GM12878 (cell line): ENCODE measurements at regions not wholly inside any gene's neighbourhood (a gene's known extent, or its start where the extent isn't known, plus 50 kb on each side); places are given as distances from the start of the nearest gene placed in this dataset.

Experiments
- ATAC-seq: fragments of 200-7000 bp; cut with Tn5 transposase; 3 replicates; pipeline ENCODE4 v1.9.1; 2020; ENCODE audit warnings: mild to moderate bottlenecking, moderate library complexity
- BruUV-seq: library from RNA; stranded (reverse); fragments of 400-500 nt; replicated peaks from 2 replicates; lab custom pipeline; 2021; lab: Mats Ljungman, UMichigan
- CTCF ChIA-PET: fragments of 300-600 bp; sonication (Branson Sonifier 250); formaldehyde crosslinking; extraction: SDS; loops from one replicate; lab custom pipeline; 2021; ENCODE audit warnings: inconsistent platforms; lab: Yijun Ruan, JAX
- POLR2A ChIA-PET: fragments of 350-600 bp; formaldehyde crosslinking; extraction: SDS; loops from one replicate; lab custom pipeline; 2021; ENCODE audit warnings: inconsistent platforms; lab: Charles Lee
- RAD21 ChIA-PET: fragments of 300-600 bp; sonication (Branson Sonifier 250); formaldehyde crosslinking; loops from one replicate; lab custom pipeline; 2023; ENCODE audit warnings: antibody characterized with exemption; ENCODE audit not compliant: unreplicated experiment; lab: Charles Lee
- SMC1A ChIA-PET: fragments of 300-600 bp; sonication (Branson Sonifier 250); formaldehyde crosslinking; loops from one replicate; lab custom pipeline; 2023; ENCODE audit not compliant: unreplicated experiment, uncharacterized antibody; lab: Charles Lee
- DNase-seq: peaks from one replicate; pipeline ENCODE4 v3.0.0-alpha.2; 2011; ENCODE audit warnings: low read depth, low spot score
- FAIRE-seq: peaks from 3 replicates; lab custom pipeline; 2011; peaks lifted over from hg19 to GRCh38; lab: Jason Lieb, UNC
- H2AFZ ChIP-seq: 2 replicates; pipeline ENCODE4 v1.6.0; 2011; ENCODE audit warnings: low read depth, low read length, control low read depth; ENCODE audit not compliant: control insufficient read depth
- H3K27ac ChIP-seq: 2 replicates; pipeline ENCODE4 v1.5.1; 2011; ENCODE audit warnings: control low read depth; ENCODE audit not compliant: control insufficient read depth, insufficient read depth
- H3K27me3 ChIP-seq, 2 experiments: replicated peaks in 1 of 2; 2 replicates each; pipeline versions ENCODE4 v1.6.0 to v1.6.1; 2011; ENCODE audit warnings: low read length in 1 of 2; ENCODE audit not compliant: control insufficient read depth in 2 of 2, insufficient read depth in 2 of 2
- H3K36me3 ChIP-seq, 2 experiments: 2 replicates each; pipeline ENCODE4 v1.5.1; 2011; ENCODE audit warnings: low read length in 1 of 2; ENCODE audit not compliant: control insufficient read depth in 2 of 2, insufficient read depth in 2 of 2
- H3K4me1 ChIP-seq: 2 replicates; pipeline ENCODE4 v1.6.1; 2011; ENCODE audit warnings: mild to moderate bottlenecking, low read length, moderate library complexity, mixed read lengths; ENCODE audit not compliant: control insufficient read depth, insufficient read depth
- H3K4me2 ChIP-seq: 2 replicates; pipeline ENCODE4 v1.6.0; 2011; ENCODE audit warnings: control low read depth; ENCODE audit not compliant: control insufficient read depth, insufficient read depth
- H3K4me3 ChIP-seq: fragments of 200-600 bp; sonication (generic); 2 replicates; pipeline ENCODE4 v1.5.1; 2016
- H3K79me2 ChIP-seq: 2 replicates; pipeline ENCODE4 v1.6.0; 2011; ENCODE audit warnings: low read length; ENCODE audit not compliant: control insufficient read depth, insufficient read depth
- H3K9ac ChIP-seq: 2 replicates; pipeline ENCODE4 v1.8.0; 2011; ENCODE audit warnings: low read length, control low read depth, mixed read lengths; ENCODE audit not compliant: control insufficient read depth, insufficient read depth
- H3K9me3 ChIP-seq: replicated peaks from 3 replicates; pipeline ENCODE4 v1.5.1; 2011; ENCODE audit warnings: mild to moderate bottlenecking, low read length; ENCODE audit not compliant: control insufficient read depth, insufficient read depth
- H4K20me1 ChIP-seq: 2 replicates; pipeline ENCODE4 v1.6.0; 2011; ENCODE audit not compliant: control insufficient read depth, insufficient read depth
- CREM ChIP-seq: IDR thresholded peaks from 2 replicates; pipeline ENCODE4 v1.6.1; 2014; ENCODE audit warnings: antibody characterized with exemption, low read depth
- MEF2B ChIP-seq: fragments of 450-650 bp; IDR thresholded peaks from 2 replicates; pipeline ENCODE4 v1.6.1; 2018; ENCODE audit warnings: mild to moderate bottlenecking, moderate library complexity; ENCODE audit not compliant: partially characterized antibody, poor library complexity, severe bottlenecking
- RCOR1 ChIP-seq: conservative IDR thresholded peaks from 2 replicates; pipeline ENCODE4 v1.6.1; 2012; ENCODE audit warnings: low read depth, low read length, improper control_type of control experiment
- RFX5 ChIP-seq: IDR thresholded peaks from 2 replicates; pipeline ENCODE4 v1.6.1; 2011; ENCODE audit warnings: low read depth, low read length, improper control_type of control experiment
- SREBF2 ChIP-seq: IDR thresholded peaks from 2 replicates; pipeline ENCODE4 v1.6.1; 2012; ENCODE audit warnings: mild to moderate bottlenecking, low read length
- WGBS: methylation state at CpG from one replicate; pipeline ENCODE4 v1.1.6; 2016; ENCODE audit warnings: low lambda C conversion rate; ENCODE audit not compliant: insufficient replicate concordance, insufficient coverage; ENCODE audit errors: missing lambda C conversion rate; 5-methylcytosine and 5-hydroxymethylcytosine counted together
- in situ Hi-C: fragments of 300-500 bp; cut with MboI; formaldehyde crosslinking; loops from 9 replicates; pipeline ENCODE4 v1.14.3; 2018; ENCODE audit warnings: mixed read lengths
- intact Hi-C: fragments of 100-400 bp; cut with micrococcal nuclease; formaldehyde crosslinking; loops from one replicate; pipeline ENCODE4 v1.14.2; 2022; ENCODE audit not compliant: unreplicated experiment
- TF ChIP-seq, protein P1 (sequence below): IDR thresholded peaks from 2 replicates; pipeline ENCODE4 v1.6.1; 2011; ENCODE audit warnings: low read depth, low read length, improper control_type of control experiment, borderline replicate concordance
- TF ChIP-seq, protein P2 (sequence below): fragments of 450-650 bp; IDR thresholded peaks from 2 replicates; pipeline ENCODE4 v1.6.1; 2016; ENCODE audit warnings: mild to moderate bottlenecking

DNA sequence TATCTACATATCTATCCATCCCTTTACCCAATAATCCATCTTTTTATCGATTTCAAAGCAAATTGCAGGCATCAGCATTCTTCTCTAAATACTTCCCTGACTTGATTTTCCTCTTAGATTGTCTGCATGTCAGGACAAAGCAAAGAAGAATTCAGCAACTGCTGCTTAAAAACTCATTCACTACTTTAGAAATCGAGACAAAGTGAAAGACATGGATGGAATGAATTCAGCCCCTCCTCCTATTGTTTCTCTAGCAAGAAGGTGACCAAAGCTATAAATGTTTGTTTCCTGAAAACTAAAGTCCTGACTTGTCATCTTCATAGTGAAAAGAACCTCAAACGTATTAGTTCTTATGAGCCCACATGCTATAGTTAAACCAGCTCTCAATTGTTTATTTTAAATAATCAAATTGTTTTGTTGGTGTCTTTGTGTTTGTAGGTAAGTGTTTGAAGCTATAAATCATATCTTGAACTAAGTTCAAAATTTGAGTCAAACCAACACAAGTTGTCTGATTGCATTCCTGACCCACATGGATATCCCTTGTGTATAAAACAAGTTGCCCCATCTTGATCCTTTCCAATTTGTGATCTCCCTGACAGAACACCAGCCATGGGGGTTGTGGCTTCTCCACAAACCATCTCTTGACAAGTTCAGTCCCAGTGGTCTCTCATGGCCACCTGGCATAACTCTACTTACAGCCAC is 58.6 kb upstream of the ARHGAP5 start (continued):
- TF ChIP-seq, protein P1, sequence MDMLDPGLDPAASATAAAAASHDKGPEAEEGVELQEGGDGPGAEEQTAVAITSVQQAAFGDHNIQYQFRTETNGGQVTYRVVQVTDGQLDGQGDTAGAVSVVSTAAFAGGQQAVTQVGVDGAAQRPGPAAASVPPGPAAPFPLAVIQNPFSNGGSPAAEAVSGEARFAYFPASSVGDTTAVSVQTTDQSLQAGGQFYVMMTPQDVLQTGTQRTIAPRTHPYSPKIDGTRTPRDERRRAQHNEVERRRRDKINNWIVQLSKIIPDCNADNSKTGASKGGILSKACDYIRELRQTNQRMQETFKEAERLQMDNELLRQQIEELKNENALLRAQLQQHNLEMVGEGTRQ: no peak
- TF ChIP-seq CREM (no peak), RCOR1 (no peak)

DNA sequence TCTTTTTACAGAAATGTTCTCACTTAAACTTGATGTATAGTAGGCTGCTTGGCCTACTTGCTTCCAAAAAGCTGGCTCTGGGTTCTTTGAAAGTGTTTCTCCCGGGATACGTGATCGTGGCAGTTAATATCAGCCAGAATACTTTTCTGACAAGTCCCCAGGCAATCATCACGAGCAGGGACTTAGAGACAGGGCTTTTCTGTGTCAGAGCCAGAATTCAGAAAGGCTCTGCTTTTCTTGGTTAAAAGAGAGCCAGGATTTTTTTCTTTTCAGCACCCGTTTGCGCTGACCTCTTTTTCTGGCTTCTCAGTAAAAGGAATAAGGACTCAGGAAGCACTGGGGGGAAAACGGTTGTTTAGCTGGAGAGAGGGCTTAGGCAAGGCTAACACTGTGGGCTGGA is 57.8 kb upstream of the ARHGAP5 start:
- intact Hi-C loops: no loop called here
- H3K9me3 ChIP-seq: no peaks in the 10 kb centered on the region; the same call in 2 of the 3 replicates
- no peak for ATAC-seq
- no peak overlapping the region for H3K9ac ChIP-seq
- 30% methylated on average over 7 of the region's 7 CpGs for WGBS
- no TSS peak for BruUV-seq
- H2AFZ ChIP-seq: no peak overlapping the region
- in situ Hi-C loops: no loop called here
- CTCF ChIA-PET: interaction anchor here (0.8 to 1.5 kb wide), 2 partner anchors 9 kb away, joined by 3 to 4 read pairs; no protein-coding TSS in a partner anchor
- POLR2A ChIA-PET: no interaction called here
- no peaks in the 10 kb centered on the region for H3K27me3 ChIP-seq
- SMC1A ChIA-PET: interaction anchor here (1.1 to 1.2 kb wide), 2 partner anchors 13 to 92 kb away, joined by 3 read pairs; no protein-coding TSS in a partner anchor
- H3K79me2 ChIP-seq: no peaks in the 10 kb centered on the region
- RAD21 ChIA-PET: interaction anchor here (0.6 kb wide), 1 partner anchor 19 kb away, joined by 3 read pairs; no protein-coding TSS in a partner anchor
- no peaks in the 10 kb centered on the region for H3K36me3 ChIP-seq
- H4K20me1 ChIP-seq: no peaks in the 10 kb centered on the region
- H3K27ac ChIP-seq: no peak overlapping the region
- FAIRE-seq: no peak
- no peaks in the 10 kb centered on the region for H3K4me1 ChIP-seq
- TF ChIP-seq SREBF2 (no peak), RFX5 (no peak), MEF2B (no peak)
- TF ChIP-seq, protein P2, sequence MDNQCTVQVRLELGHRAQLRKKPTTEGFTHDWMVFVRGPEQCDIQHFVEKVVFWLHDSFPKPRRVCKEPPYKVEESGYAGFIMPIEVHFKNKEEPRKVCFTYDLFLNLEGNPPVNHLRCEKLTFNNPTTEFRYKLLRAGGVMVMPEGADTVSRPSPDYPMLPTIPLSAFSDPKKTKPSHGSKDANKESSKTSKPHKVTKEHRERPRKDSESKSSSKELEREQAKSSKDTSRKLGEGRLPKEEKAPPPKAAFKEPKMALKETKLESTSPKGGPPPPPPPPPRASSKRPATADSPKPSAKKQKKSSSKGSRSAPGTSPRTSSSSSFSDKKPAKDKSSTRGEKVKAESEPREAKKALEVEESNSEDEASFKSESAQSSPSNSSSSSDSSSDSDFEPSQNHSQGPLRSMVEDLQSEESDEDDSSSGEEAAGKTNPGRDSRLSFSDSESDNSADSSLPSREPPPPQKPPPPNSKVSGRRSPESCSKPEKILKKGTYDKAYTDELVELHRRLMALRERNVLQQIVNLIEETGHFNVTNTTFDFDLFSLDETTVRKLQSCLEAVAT: no peak
- TF ChIP-seq, all 136 proteins: peak for 0
- no peak overlapping the region for H3K4me2 ChIP-seq
- no peak overlapping the region for H3K4me3 ChIP-seq
- no peak for DNase-seq
